NT2/D1 (cell line): ENCODE measurements at regions not wholly inside any gene's neighbourhood (a gene's known extent, or its start where the extent isn't known, plus 50 kb on each side); places are given as distances from the start of the nearest gene placed in this dataset.

Experiments used
- YY1 ChIP-seq: IDR thresholded peaks from 2 replicates; pipeline ENCODE4 v1.6.1; 2011; ENCODE audit not compliant: insufficient read length, insufficient read depth
- ZNF274 ChIP-seq: IDR thresholded peaks from 2 replicates; pipeline ENCODE4 v1.6.1; 2011; ENCODE audit warnings: mild to moderate bottlenecking, low read depth, low read length

GRCh38 chr3:6526321-6526720 lies 334.6 kb upstream of the GRM7 start:
- TF ChIP-seq YY1 (no peak), ZNF274 (no peak)
